Tibial nerve (tissue), 4 donors: ENCODE measurements at regions not wholly inside any gene's neighbourhood (a gene's known extent, or its start where the extent isn't known, plus 50 kb on each side); places are given as distances from the start of the nearest gene placed in this dataset.

ENCODE experiments used
- DNase-seq, 2 donors: peaks; one replicate each; pipeline ENCODE4 v3.0.0-alpha.2; 2019; ENCODE audit warnings: low spot score in 2 of 2
- H3K27ac ChIP-seq, 4 donors: fragments of 200-600 bp; sonication (generic) in 3 of 4; one replicate each; pipeline ENCODE4 v1.5.1; 2017 to 2019; ENCODE audit warnings: mild to moderate bottlenecking in 1 of 4
- H3K27me3 ChIP-seq, 2 donors: fragments of 200-600 bp; sonication (generic) in 1 of 2; one replicate each; pipeline versions ENCODE4 v1.5.1 to v1.6.0; 2017 to 2019
- H3K36me3 ChIP-seq, 3 donors: fragments of 200-600 bp; sonication (generic); one replicate each; pipeline ENCODE4 v1.5.1; 2018 to 2019
- H3K4me1 ChIP-seq, 4 donors: fragments of 200-600 bp; sonication (generic) in 3 of 4; one replicate each; pipeline ENCODE4 v1.5.1; 2017 to 2019
- H3K4me3 ChIP-seq, 4 donors: fragments of 200-600 bp; sonication (generic) in 3 of 4; one replicate each; pipeline ENCODE4 v1.5.1; 2017 to 2019; ENCODE audit warnings: mild to moderate bottlenecking in 1 of 4, moderate library complexity in 1 of 4
- H3K9me3 ChIP-seq, 4 donors: fragments of 200-600 bp; sonication (generic) in 3 of 4; one replicate each; pipeline ENCODE4 v1.5.1; 2017 to 2019
- CTCF ChIP-seq, 5 experiments: fragments of 200-600 bp in 3 of 5; fragments of 450-650 bp in 2 of 5; sonication (generic) in 3 of 5; IDR thresholded peaks; one replicate each; pipeline ENCODE4 v1.5.1; 2016 to 2019; ENCODE audit warnings: antibody characterized with exemption in 5 of 5, mild to moderate bottlenecking in 3 of 5, moderate library complexity in 2 of 5
- EP300 ChIP-seq, 2 donors: sonication (generic); formaldehyde crosslinking; IDR thresholded peaks; one replicate each; pipeline ENCODE4 v1.6.1; 2017; ENCODE audit warnings: antibody characterized with exemption in 2 of 2, mild to moderate bottlenecking in 1 of 2
- POLR2A ChIP-seq, 2 donors: fragments of 450-650 bp; IDR thresholded peaks; one replicate each; pipeline ENCODE4 v1.6.1; 2017; ENCODE audit warnings: antibody characterized with exemption in 2 of 2, mild to moderate bottlenecking in 2 of 2, moderate library complexity in 2 of 2
- WGBS, 2 donors: methylation state at CpG; one replicate each; pipeline ENCODE4 v1.1.5; 2018; 5-methylcytosine and 5-hydroxymethylcytosine counted together

GRCh38 chr9:13845460-13845859 is 468.5 kb downstream of the NFIB start:
- H3K27me3 ChIP-seq, result no peaks in the 10 kb centered on the region
- H3K4me3 ChIP-seq, result no peak overlapping the region
- WGBS, 2 donors, result 38 to 43% methylated on average over 2 of the region's 2 CpGs
- no peak for DNase-seq
- H3K4me1 ChIP-seq, result no peaks in the 10 kb centered on the region
- no peak overlapping the region for H3K27ac ChIP-seq
- H3K36me3 ChIP-seq, result no peaks in the 10 kb centered on the region
- TF ChIP-seq CTCF (IDR thresholded peaks at IDR 0.05), result no peak
- TF ChIP-seq POLR2A (IDR thresholded peaks at IDR 0.05), result no peak
- TF ChIP-seq EP300 (IDR thresholded peaks at IDR 0.05), result no peak
- H3K9me3 ChIP-seq, result peaks cover 0 to 5% (median 0%) of the 10 kb centered on the region in 4 donors

- no peak overlapping the region for H3K27ac ChIP-seq
- H3K4me1 ChIP-seq, result no peaks in the 10 kb centered on the region
- no peaks in the 10 kb centered on the region for H3K27me3 ChIP-seq
- TF ChIP-seq CTCF (IDR thresholded peaks at IDR 0.05), result no peak
- no peak for TF ChIP-seq EP300 (IDR thresholded peaks at IDR 0.05)
- no peak for TF ChIP-seq POLR2A (IDR thresholded peaks at IDR 0.05)
- peaks cover 0 to 5% (median 0%) of the 10 kb centered on the region in 4 donors for H3K9me3 ChIP-seq
- H3K4me3 ChIP-seq, result no peak overlapping the region
- H3K36me3 ChIP-seq, result no peaks in the 10 kb centered on the region
- 65 to 71% methylated on average over 7 of the region's 7 CpGs for WGBS, 2 donors
- no peak for DNase-seq
Observed at GRCh38 chr9:13841746-13842462, 472.0 kb downstream of the NFIB start.

- H3K27ac ChIP-seq, result no peak overlapping the region
- H3K27me3 ChIP-seq, result no peaks in the 10 kb centered on the region
- peaks cover 0 to 21% (median 1%) of the 10 kb centered on the region in 4 donors for H3K9me3 ChIP-seq
- TF ChIP-seq POLR2A (IDR thresholded peaks at IDR 0.05), result no peak
- no peak for TF ChIP-seq CTCF (IDR thresholded peaks at IDR 0.05)
- TF ChIP-seq EP300 (IDR thresholded peaks at IDR 0.05), result no peak
- DNase-seq, result no peak
- H3K36me3 ChIP-seq, result no peaks in the 10 kb centered on the region
- no peaks in the 10 kb centered on the region for H3K4me1 ChIP-seq
- no peak overlapping the region for H3K4me3 ChIP-seq
Observed at GRCh38 chr9:13832446-13832845, 481.5 kb downstream of the NFIB start.

- Histone ChIP-seq H3K4me1 (no peaks in the 10 kb centered on the region), H3K36me3 (no peaks in the 10 kb centered on the region), H3K4me3 (no peak overlapping the region), H3K9me3 (peaks cover 0 to 8% (median 0%) of the 10 kb centered on the region in 4 donors), H3K27ac (no peak overlapping the region), H3K27me3 (no peaks in the 10 kb centered on the region)
- no peak for DNase-seq
- TF ChIP-seq POLR2A (IDR thresholded peaks at IDR 0.05) (no peak), EP300 (IDR thresholded peaks at IDR 0.05) (no peak), CTCF (IDR thresholded peaks at IDR 0.05) (no peak)
Observed at GRCh38 chr9:13823026-13823425, 490.9 kb downstream of the NFIB start.

- Histone ChIP-seq H3K36me3 (no peaks in the 10 kb centered on the region), H3K9me3 (peaks cover 0 to 8% (median 0%) of the 10 kb centered on the region in 4 donors), H3K4me1 (no peaks in the 10 kb centered on the region), H3K27me3 (no peaks in the 10 kb centered on the region), H3K27ac (no peak overlapping the region), H3K4me3 (no peak overlapping the region)
- TF ChIP-seq POLR2A (IDR thresholded peaks at IDR 0.05) (no peak), EP300 (IDR thresholded peaks at IDR 0.05) (no peak), CTCF (IDR thresholded peaks at IDR 0.05) (no peak)
- 70 to 78% methylated on average over 1 of the region's 1 CpG for WGBS, 2 donors
- DNase-seq, result no peak
Observed at GRCh38 chr9:13817754-13818278, 496.1 kb downstream of the NFIB start.
